ENCODE measurements at regions not wholly inside any gene's neighbourhood (a gene's known extent, or its start where the extent isn't known, plus 50 kb on each side); places are given as distances from the start of the nearest gene placed in this dataset.

- TF ChIP-seq, protein P1, sequence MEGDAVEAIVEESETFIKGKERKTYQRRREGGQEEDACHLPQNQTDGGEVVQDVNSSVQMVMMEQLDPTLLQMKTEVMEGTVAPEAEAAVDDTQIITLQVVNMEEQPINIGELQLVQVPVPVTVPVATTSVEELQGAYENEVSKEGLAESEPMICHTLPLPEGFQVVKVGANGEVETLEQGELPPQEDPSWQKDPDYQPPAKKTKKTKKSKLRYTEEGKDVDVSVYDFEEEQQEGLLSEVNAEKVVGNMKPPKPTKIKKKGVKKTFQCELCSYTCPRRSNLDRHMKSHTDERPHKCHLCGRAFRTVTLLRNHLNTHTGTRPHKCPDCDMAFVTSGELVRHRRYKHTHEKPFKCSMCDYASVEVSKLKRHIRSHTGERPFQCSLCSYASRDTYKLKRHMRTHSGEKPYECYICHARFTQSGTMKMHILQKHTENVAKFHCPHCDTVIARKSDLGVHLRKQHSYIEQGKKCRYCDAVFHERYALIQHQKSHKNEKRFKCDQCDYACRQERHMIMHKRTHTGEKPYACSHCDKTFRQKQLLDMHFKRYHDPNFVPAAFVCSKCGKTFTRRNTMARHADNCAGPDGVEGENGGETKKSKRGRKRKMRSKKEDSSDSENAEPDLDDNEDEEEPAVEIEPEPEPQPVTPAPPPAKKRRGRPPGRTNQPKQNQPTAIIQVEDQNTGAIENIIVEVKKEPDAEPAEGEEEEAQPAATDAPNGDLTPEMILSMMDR (IDR thresholded peaks at IDR 0.05 in 4 of 5, conservative IDR thresholded peaks at IDR 0.05 in 1 of 5) = no peak
- no peak for TF ChIP-seq POLR2A (IDR thresholded peaks at IDR 0.05)
- peaks cover 6 to 15% of the 10 kb centered on the region in 2 donors for H3K4me1 ChIP-seq
- no peak overlapping the region for H3K4me3 ChIP-seq
- H3K27ac ChIP-seq = no peak overlapping the region
- H3K36me3 ChIP-seq = no peaks in the 10 kb centered on the region
- DNase-seq = no peak
- intact Hi-C loops (cut with DNase I; ENCODE audit: low total_unique reads) = no loop called here
- no peaks in the 10 kb centered on the region for H3K27me3 ChIP-seq
- in situ Hi-C loops (cut with MboI; ENCODE audit: low sequenced_read_pairs in 4 of 4) = no loop called here
- ATAC-seq = no peak
- H3K9me3 ChIP-seq = no peaks in the 10 kb centered on the region
Observed at GRCh38 chr1:221031458-221032203, 152.4 kb downstream of the HLX start.

DNA sequence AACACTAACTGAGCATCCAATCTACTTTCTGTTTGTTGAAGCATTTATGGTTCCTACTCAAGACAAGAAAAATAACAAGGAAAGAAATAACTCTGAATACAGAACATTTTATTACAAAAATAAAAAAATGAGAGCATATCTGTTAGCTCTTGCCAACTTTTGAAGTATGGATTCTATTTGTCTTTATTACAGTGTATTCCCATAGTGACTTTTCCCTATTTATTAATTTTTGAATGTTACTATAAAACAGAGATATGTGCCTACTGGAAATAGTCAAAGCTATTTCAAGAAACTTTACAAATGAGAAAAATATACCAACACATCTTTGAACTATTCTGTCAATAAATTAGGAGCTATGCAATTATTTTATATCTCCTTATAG is 153.0 kb downstream of the HLX start:
- Histone ChIP-seq H3K36me3 (no peaks in the 10 kb centered on the region), H3K27me3 (no peaks in the 10 kb centered on the region), H3K4me1 (peaks cover 6 to 15% of the 10 kb centered on the region in 2 donors), H3K9me3 (no peaks in the 10 kb centered on the region), H3K27ac (no peak overlapping the region), H3K4me3 (no peak overlapping the region)
- TF ChIP-seq, protein P1 (IDR thresholded peaks at IDR 0.05 in 4 of 5, conservative IDR thresholded peaks at IDR 0.05 in 1 of 5) = no peak
- no peak for TF ChIP-seq POLR2A (IDR thresholded peaks at IDR 0.05)
- intact Hi-C loops (cut with DNase I; ENCODE audit: low total_unique reads) (no loop called here), in situ Hi-C loops (cut with MboI; ENCODE audit: low sequenced_read_pairs in 4 of 4) (no loop called here)
- DNase-seq = no peak
- ATAC-seq = no peak

DNA sequence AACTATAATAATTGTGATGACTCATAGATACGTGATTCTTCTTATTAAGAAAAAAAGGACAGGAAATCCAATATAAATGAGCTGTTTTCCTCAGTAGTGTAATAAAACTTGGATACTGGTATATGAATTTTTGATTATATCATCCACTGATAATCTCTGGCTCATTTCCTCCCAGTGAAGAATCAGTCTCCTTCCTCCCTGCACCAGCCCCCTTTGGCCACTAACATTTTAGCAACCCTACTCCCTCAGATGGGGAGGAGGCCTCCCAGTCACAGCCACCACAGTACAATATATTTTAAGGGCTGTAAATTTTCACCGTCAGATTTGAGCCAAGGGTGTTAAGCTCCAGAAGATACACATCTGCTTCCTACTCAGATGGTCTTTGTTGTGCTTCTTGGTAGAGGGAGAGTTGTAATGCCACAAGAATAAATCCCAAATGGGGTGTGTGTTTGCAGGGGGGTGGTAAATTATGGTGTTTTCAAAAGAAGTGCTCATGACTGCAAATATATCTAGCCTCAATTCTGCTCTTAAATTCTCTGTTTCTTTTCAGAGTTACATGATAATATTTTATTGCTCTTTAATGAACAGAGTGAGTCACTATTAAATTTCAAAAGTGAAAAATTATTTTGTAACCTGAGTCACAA is 153.5 kb downstream of the HLX start:
- in situ Hi-C loops (cut with MboI; ENCODE audit: low sequenced_read_pairs in 4 of 4) (no loop called here), intact Hi-C loops (cut with DNase I; ENCODE audit: low total_unique reads) (no loop called here)
- Histone ChIP-seq H3K9me3 (no peaks in the 10 kb centered on the region), H3K4me3 (no peak overlapping the region), H3K4me1 (peaks cover 6 to 15% of the 10 kb centered on the region in 2 donors), H3K36me3 (no peaks in the 10 kb centered on the region), H3K27me3 (no peaks in the 10 kb centered on the region), H3K27ac (no peak overlapping the region)
- DNase-seq = no peak
- no peak for TF ChIP-seq POLR2A (IDR thresholded peaks at IDR 0.05)
- TF ChIP-seq, protein P1 (IDR thresholded peaks at IDR 0.05 in 4 of 5, conservative IDR thresholded peaks at IDR 0.05 in 1 of 5) = no peak
- peak in 1 of 2 donors; percentile 31 for ATAC-seq

- intact Hi-C loops (cut with DNase I; ENCODE audit: low total_unique reads) (no loop called here), in situ Hi-C loops (cut with MboI; ENCODE audit: low sequenced_read_pairs in 4 of 4) (no loop called here)
- H3K27ac ChIP-seq = peak overlapping the region in 1 of 4 donors; percentile 53
- DNase-seq = peak in 1 of 2 donors; percentile 30
- H3K9me3 ChIP-seq = no peaks in the 10 kb centered on the region
- peak overlapping the region in 1 of 4 donors; percentile 12 for H3K4me3 ChIP-seq
- ATAC-seq = peak; percentile 81 to 92
- no peak for TF ChIP-seq POLR2A (IDR thresholded peaks at IDR 0.05)
- TF ChIP-seq, protein P1 (IDR thresholded peaks at IDR 0.05 in 4 of 5, conservative IDR thresholded peaks at IDR 0.05 in 1 of 5) = no peak
- H3K4me1 ChIP-seq = peaks cover 6 to 15% of the 10 kb centered on the region in 2 donors
- no peaks in the 10 kb centered on the region for H3K36me3 ChIP-seq
- H3K27me3 ChIP-seq = no peaks in the 10 kb centered on the region
Observed at GRCh38 chr1:221035662-221036153, 156.5 kb downstream of the HLX start.
